ENCODE measurements at regions not wholly inside any gene's neighbourhood (a gene's known extent, or its start where the extent isn't known, plus 50 kb on each side); places are given as distances from the start of the nearest gene placed in this dataset.

GRCh38 chr7:67813621-67814292 lies 817.1 kb downstream of the TYW1 start:
- TF ChIP-seq EZH2 (IDR thresholded peaks at IDR 0.05; ENCODE audit: low read length, missing control alignments) (no peak), CTCF (conservative IDR thresholded peaks at IDR 0.05 in 1 of 2, IDR thresholded peaks at IDR 0.05 in 1 of 2; ENCODE audit: low read depth in 1 of 2, low read length in 2 of 2) (no peak)

Data from fibroblast of lung (primary cell).